Kidney (tissue), 1 donor: ENCODE measurements at regions not wholly inside any gene's neighbourhood (a gene's known extent, or its start where the extent isn't known, plus 50 kb on each side); places are given as distances from the start of the nearest gene placed in this dataset. TPM values are rescaled to one million over a fixed set of nuclear protein-coding genes. Genes with fewer than 3 reads are reported as not detected.

Experiments used
- microRNA-seq: library from miRNA; unstranded; fragments of <30 nt; microRNA quantifications from one replicate; pipeline ENCODE4 v1.2.0, GENCODE V29; 2020
- donor health status: DM: yes; HTN: yes; CAD: no.

Small RNAs in the stretch of these regions (microRNA-seq; reads per million reads assigned to microRNA genes)
- gene MIR4255: not detected
